Muscle layer of colon (tissue), 2 donors: ENCODE measurements at regions not wholly inside any gene's neighbourhood (a gene's known extent, or its start where the extent isn't known, plus 50 kb on each side); places are given as distances from the start of the nearest gene placed in this dataset.

Source experiments
- H3K27ac ChIP-seq: one replicate; pipeline ENCODE4 v1.7.0; 2013; ENCODE audit warnings: low read depth, mild to moderate bottlenecking, low read length, moderate library complexity
- H3K27me3 ChIP-seq, 2 donors: one replicate each; pipeline ENCODE4 v1.7.0; 2013; ENCODE audit warnings: low read length in 2 of 2, mild to moderate bottlenecking in 2 of 2; ENCODE audit not compliant: insufficient read depth in 2 of 2, control insufficient read depth in 1 of 2
- H3K36me3 ChIP-seq: one replicate; pipeline ENCODE4 v1.7.0; 2013; ENCODE audit warnings: mild to moderate bottlenecking, low read length; ENCODE audit not compliant: insufficient read depth
- H3K4me1 ChIP-seq: one replicate; pipeline ENCODE4 v1.7.0; 2013; ENCODE audit warnings: mild to moderate bottlenecking, low read length; ENCODE audit not compliant: insufficient read depth
- H3K4me3 ChIP-seq, 2 donors: one replicate each; pipeline ENCODE4 v1.7.0; 2013; ENCODE audit warnings: low read length in 2 of 2, low read depth in 1 of 2, mild to moderate bottlenecking in 1 of 2, moderate library complexity in 1 of 2
- H3K9ac ChIP-seq: one replicate; pipeline ENCODE4 v1.7.0; 2013; ENCODE audit warnings: low read length
- H3K9me3 ChIP-seq: one replicate; pipeline ENCODE4 v1.7.0; 2013; ENCODE audit warnings: mild to moderate bottlenecking, low read length
- donor health status: abdominal sarcoma.
- donor health status: Adenocarcinoma of cecum.

- no peak overlapping the region for H3K27ac ChIP-seq
- H3K9ac ChIP-seq: no peak overlapping the region
- H3K4me1 ChIP-seq: no peaks in the 10 kb centered on the region
- H3K36me3 ChIP-seq: no peaks in the 10 kb centered on the region
- H3K27me3 ChIP-seq: no peaks in the 10 kb centered on the region
- H3K9me3 ChIP-seq: no peaks in the 10 kb centered on the region
- no peak overlapping the region for H3K4me3 ChIP-seq
These were observed 117.4 kb upstream of the FRMD1 start for GRCh38 chr6:168196385-168196860.

- Histone ChIP-seq H3K4me1 (no peaks in the 10 kb centered on the region), H3K36me3 (no peaks in the 10 kb centered on the region), H3K27me3 (no peaks in the 10 kb centered on the region), H3K9ac (no peak overlapping the region), H3K9me3 (no peaks in the 10 kb centered on the region), H3K27ac (no peak overlapping the region), H3K4me3 (no peak overlapping the region)
These were observed 116.7 kb upstream of the FRMD1 start for GRCh38 chr6:168195712-168196111.

DNA sequence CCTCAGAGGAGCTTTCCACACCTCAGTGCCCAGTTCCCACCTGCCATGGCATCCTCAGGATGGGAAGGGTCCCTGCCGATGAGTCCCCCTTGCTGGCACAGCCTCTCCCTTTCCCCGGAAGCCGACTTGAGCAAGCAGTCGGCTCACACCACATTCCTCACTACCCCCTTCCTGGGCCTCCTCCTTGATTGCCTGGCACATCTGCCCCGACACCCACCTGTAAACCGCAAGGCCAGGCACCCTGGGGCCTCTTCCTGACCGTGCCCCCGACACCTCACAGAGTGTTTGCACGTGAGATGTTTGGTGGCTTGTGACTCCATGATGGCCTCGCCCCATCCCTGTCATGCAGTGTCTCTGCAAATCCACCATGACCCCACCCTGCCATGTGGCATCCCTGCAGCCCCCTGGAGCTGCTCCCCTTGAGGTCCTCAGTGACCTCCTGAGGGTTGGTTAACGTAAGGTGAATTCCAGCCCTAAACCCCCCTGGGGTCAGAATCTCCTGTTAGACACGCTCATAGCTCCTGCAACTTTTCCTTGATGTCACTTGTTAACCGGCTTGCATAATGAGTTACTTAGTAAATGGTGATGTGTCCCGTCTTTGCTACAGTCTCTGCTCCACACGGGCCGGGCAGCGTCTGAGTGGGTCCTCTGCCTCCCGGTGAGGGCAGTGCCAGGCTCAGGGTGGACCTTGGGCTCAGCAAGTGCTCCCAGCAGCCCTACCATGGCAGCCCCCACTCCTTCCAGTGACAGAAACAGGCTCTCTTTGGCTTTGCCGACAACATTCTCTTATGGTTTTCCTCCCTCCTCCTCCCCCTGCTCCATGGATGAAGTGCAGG lies 115.9 kb upstream of the FRMD1 start:
- no peak overlapping the region for H3K4me3 ChIP-seq
- H3K27me3 ChIP-seq: no peaks in the 10 kb centered on the region
- H3K27ac ChIP-seq: no peak overlapping the region
- no peaks in the 10 kb centered on the region for H3K9me3 ChIP-seq
- H3K4me1 ChIP-seq: no peaks in the 10 kb centered on the region
- no peaks in the 10 kb centered on the region for H3K36me3 ChIP-seq
- no peak overlapping the region for H3K9ac ChIP-seq

DNA sequence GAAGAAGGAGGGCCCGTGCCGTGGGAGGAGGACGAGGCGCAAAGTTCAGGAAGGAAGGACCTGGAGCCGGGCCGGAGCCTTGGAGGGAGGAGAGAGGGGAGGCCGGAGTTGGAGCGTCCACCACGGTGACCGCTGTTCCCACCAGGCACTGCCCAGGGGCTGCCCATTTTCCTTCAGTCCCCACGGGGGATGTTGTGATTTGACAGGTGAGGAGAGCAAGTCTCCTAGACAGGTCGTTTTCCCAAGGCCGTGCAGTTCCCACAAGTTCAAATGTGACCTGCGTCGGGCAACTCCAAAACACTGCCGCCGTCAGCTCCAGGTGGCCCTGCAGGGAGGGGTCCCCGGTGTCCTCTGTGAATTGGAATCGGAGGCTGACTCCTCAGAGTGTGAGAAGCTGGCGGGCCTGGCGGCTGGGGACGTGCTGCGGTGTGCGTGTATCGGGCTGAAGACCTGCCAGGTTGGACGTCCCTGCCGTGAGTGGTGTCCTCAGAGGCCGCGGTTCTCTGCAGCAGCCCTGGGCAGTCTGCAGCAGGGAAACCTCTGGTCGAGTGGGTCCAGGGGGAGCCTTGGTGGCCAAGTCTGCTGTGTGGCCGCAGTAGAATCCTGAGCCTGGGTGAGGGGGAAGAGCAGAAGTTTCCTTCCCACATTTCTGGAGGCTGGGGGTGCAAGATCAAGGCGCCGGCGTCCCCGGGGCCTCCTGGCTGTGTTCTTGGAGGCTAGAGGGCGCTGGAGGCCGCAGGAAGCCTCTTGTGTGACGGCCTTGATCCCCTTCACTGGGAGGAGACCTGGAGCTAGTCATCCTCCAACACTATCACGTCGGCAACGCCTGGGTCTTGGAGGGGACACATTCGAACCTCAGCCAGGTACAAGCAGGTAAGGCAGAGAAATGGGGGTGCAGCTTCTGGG lies 115.1 kb upstream of the FRMD1 start:
- no peaks in the 10 kb centered on the region for H3K27me3 ChIP-seq

GRCh38 chr6:168192901-168193815 lies 114.1 kb upstream of the FRMD1 start:
- Histone ChIP-seq H3K36me3 (no peaks in the 10 kb centered on the region), H3K27ac (no peak overlapping the region), H3K27me3 (no peaks in the 10 kb centered on the region), H3K9ac (no peak overlapping the region), H3K4me1 (no peaks in the 10 kb centered on the region), H3K9me3 (no peaks in the 10 kb centered on the region), H3K4me3 (no peak overlapping the region)

More for the DNA sequence above, 115.1 kb upstream of the FRMD1 start:
- H3K9ac ChIP-seq: no peak overlapping the region
- H3K9me3 ChIP-seq: no peaks in the 10 kb centered on the region
- H3K4me3 ChIP-seq: no peak overlapping the region
- H3K4me1 ChIP-seq: no peaks in the 10 kb centered on the region
- no peak overlapping the region for H3K27ac ChIP-seq
- no peaks in the 10 kb centered on the region for H3K36me3 ChIP-seq

DNA sequence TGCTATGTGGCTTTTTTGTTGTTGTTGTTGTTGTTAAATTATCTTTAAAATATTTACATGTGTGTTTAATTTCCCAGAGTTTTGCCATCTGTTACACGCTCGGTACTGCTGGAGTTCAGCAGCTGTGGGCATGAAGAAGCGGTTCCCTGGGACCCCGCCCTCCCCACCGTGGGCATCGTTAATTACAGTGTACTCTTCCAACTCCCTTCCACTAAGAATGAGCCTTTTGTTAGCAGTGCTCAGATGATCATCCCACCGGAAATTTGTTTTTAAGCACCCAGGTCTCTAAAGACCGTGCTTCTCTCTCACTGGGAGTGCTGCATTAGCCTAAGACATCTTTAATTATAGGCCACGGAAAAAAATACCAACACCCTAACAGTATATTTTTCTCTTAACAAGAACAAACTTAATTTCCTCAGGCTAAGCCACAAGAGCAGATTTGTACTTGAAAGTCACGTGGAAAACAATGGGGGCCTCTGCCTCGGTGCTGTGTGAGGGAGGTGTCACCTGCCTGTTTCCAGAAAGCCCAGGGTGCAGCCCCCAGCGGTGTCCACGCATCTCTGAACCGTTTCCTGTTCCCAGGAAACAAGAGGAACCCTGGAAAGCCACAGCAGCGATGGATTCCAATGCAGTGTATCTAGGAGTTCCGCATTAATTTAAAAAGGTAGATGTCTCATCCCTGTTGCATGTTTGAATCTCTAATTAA lies 113.3 kb upstream of the FRMD1 start:
- H3K4me1 ChIP-seq: no peaks in the 10 kb centered on the region
- H3K9ac ChIP-seq: no peak overlapping the region
- H3K4me3 ChIP-seq: no peak overlapping the region
- H3K9me3 ChIP-seq: no peaks in the 10 kb centered on the region
- no peaks in the 10 kb centered on the region for H3K27me3 ChIP-seq
- no peak overlapping the region for H3K27ac ChIP-seq
- no peaks in the 10 kb centered on the region for H3K36me3 ChIP-seq

DNA sequence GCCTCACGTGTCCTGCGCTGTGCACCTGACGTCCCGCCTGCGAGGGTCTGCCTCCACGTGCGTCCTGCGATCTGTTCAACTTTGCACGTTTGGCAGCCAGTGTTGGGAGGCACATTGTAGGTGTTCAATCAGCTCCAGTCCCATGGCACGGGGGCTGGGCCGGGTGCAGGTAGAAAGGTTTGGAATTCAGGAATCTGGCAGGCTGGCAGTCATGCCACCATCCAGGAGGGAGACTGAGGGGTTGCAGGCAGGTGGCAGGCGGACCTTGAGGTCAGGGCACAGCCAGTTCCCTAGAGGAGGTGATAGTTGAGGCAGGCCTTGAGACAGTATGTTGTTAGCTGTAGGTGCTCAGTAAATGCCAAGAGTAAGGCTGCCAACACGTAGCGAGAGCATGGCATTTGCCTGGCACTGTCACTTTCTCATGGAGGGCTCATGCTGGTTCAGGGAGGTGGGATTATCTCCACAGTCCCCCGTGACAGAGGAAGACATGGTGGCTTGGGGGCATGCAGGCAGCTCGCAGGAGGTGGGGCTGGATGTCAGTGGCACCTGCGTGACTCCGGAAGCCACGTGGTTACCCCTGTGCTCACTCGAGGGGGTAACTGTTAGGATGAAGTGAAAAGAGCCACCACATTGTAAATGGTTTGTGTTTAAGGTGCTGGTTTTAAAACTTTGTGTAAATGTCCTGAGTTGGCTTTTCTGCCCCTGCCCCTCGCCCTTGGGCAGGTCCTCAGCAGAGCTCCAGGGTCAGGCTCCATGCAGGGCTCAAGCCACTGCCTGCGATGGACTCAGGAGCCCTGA lies 111.8 kb upstream of the FRMD1 start:
- Histone ChIP-seq H3K36me3 (no peaks in the 10 kb centered on the region), H3K9ac (no peak overlapping the region), H3K9me3 (no peaks in the 10 kb centered on the region), H3K4me3 (no peak overlapping the region), H3K4me1 (no peaks in the 10 kb centered on the region), H3K27me3 (no peaks in the 10 kb centered on the region), H3K27ac (no peak overlapping the region)

GRCh38 chr6:168190014-168190405 lies 111.0 kb upstream of the FRMD1 start:
- Histone ChIP-seq H3K4me3 (no peak overlapping the region), H3K4me1 (no peaks in the 10 kb centered on the region), H3K27ac (no peak overlapping the region), H3K27me3 (no peaks in the 10 kb centered on the region), H3K36me3 (no peaks in the 10 kb centered on the region), H3K9ac (no peak overlapping the region), H3K9me3 (no peaks in the 10 kb centered on the region)

DNA sequence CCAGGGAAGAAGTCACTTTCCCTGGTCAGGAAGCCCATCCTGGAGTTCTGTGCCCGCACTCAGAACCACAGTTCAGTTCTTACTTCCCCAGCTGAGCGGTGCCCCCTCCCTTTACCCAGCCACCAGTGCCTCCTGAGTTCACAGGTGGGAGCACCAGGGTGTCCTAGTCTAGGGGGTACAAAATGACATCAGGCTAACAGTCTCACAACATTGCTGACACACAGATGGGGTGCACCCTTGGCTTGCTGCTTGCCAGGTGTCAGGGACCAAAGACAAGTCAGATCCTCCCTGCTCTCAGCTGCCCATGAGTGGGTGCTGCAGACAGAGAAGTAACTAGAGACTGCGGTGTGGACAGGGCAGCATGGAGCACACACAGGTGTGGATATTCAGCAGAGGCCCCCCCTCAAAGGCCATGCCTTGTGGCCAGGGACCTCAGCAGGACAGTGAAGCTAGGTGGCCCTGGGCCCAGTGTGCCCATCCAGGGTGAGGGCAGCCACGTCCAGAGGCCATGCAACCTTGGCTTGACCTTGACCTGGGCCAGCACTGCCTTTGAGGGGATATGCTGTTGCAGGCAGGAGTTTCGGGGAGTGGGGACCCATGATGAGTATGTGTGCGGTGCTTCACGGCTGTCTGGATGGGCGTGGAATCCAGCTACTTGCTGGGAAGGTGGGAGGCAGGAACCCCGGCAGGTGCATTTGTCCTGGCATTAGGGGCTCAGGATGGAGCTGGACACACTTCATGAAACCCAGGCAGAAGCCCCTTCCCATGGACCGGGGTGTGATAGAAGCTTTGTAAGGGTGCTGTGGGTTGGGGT lies 110.4 kb upstream of the FRMD1 start:
- Histone ChIP-seq H3K4me1 (no peaks in the 10 kb centered on the region), H3K27me3 (no peaks in the 10 kb centered on the region), H3K9me3 (no peaks in the 10 kb centered on the region), H3K9ac (no peak overlapping the region), H3K36me3 (no peaks in the 10 kb centered on the region), H3K27ac (no peak overlapping the region), H3K4me3 (no peak overlapping the region)
